GM12865 (cell line): ENCODE measurements at regions not wholly inside any gene's neighbourhood (a gene's known extent, or its start where the extent isn't known, plus 50 kb on each side); places are given as distances from the start of the nearest gene placed in this dataset.

Experiments
- DNase-seq: peaks from one replicate; pipeline ENCODE4 v3.0.0; 2010; ENCODE audit warnings: low read depth
- H3K4me3 ChIP-seq: 2 replicates; pipeline ENCODE4 v1.5.1; 2011; ENCODE audit warnings: mild to moderate bottlenecking, low read depth, low read length, control low read depth
- CTCF ChIP-seq: IDR thresholded peaks from 2 replicates; pipeline ENCODE4 v1.5.1; 2011; ENCODE audit warnings: low read length, control low read depth, low read depth, inconsistent platforms; ENCODE audit not compliant: insufficient read depth; ENCODE audit errors: missing control alignments

DNA sequence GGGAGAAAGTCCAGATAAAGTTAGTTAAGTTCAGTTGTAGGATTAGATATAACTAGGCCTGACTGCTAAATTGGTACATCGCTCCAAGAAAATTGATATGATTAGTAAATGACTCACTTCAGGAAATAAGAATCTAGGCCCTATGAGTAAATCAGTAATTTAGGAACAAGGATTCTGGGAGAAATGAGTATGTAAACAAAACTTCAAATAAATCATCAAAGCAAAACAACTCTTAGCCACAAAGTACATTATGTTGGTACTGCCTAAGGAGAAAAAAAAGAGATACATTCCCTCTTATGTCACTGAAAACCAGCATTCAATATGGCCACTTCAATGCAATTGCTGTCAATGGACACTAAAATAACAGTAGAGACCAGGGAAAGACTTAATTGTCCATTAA lies 529.1 kb downstream of the ZNF804A start:
- TF ChIP-seq CTCF = no peak
- DNase-seq = no peak
- H3K4me3 ChIP-seq = no peak overlapping the region

- no peak for DNase-seq
- no peak overlapping the region for H3K4me3 ChIP-seq
- TF ChIP-seq CTCF = no peak
These were observed 530.0 kb downstream of the ZNF804A start for GRCh38 chr2:185128346-185128745.

DNA sequence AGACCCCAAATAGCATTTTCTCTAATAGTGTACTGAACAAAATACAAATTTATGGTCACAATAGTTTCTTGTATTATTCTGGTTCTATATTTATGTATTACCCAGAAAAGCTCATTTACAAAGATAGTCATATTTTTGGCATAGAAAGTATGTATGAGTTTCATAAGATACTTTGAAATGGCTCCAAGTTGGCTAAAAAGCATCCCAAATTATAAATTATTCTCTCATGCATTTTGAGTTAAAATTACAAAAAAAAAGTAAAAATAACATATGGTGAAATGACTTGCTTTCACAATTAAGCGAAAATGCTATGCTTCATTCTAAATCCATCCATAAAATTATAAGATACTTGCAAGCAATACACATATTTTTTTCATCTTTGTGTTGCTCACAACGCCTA lies 530.7 kb downstream of the ZNF804A start:
- H3K4me3 ChIP-seq = no peak overlapping the region
- TF ChIP-seq CTCF = no peak
- no peak for DNase-seq

GRCh38 chr2:185130685-185131084 lies 532.4 kb downstream of the ZNF804A start:
- no peak for TF ChIP-seq CTCF
- DNase-seq = no peak
- H3K4me3 ChIP-seq = no peak overlapping the region

- no peak for DNase-seq
- TF ChIP-seq CTCF = no peak
- H3K4me3 ChIP-seq = no peak overlapping the region
These were observed 534.2 kb downstream of the ZNF804A start for GRCh38 chr2:185132501-185133041.

GRCh38 chr2:185137700-185138099 lies 539.4 kb downstream of the ZNF804A start:
- no peak for DNase-seq
- no peak for TF ChIP-seq CTCF
- no peak overlapping the region for H3K4me3 ChIP-seq

DNA sequence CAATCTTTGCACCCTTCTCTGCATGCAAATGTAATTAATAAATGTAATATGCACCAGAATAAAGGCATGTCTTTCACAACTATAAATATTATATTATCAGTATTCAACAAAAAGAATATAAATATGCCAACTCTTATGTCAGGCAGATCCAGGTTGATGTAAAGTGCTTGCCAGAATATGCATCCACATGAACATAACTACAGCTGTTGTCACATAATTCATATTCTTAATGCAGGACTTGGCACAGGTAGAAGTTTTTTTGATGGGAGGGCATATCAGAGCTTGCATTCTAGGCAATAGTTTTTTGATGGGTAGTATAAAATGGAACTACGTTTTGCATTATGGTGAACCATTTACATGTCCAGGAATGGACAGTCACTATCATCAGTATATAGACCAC lies 544.3 kb downstream of the ZNF804A start:
- H3K4me3 ChIP-seq = no peak overlapping the region
- no peak for DNase-seq
- TF ChIP-seq CTCF = no peak
